ENCODE measurements at regions not wholly inside any gene's neighbourhood (a gene's known extent, or its start where the extent isn't known, plus 50 kb on each side); places are given as distances from the start of the nearest gene placed in this dataset.

- H3K9me3 Mint-ChIP-seq: no peaks in the 10 kb centered on the region
- DNase-seq: no peak
- H3K4me3 Mint-ChIP-seq: no peak overlapping the region
- peaks cover 4% of the 10 kb centered on the region for H3K27me3 Mint-ChIP-seq
- peaks cover 6% of the 10 kb centered on the region for H3K4me1 Mint-ChIP-seq
- CTCF ChIA-PET: no interaction called here
- H3K27ac Mint-ChIP-seq: no peak overlapping the region
- H3K36me3 Mint-ChIP-seq: no peaks in the 10 kb centered on the region
Observed at GRCh38 chr13:31949486-31949885, 82.1 kb upstream of the FRY start.

GRCh38 chr13:31950111-31950815 lies 81.3 kb upstream of the FRY start:
- Mint-ChIP-seq H3K27me3 (peaks cover 4% of the 10 kb centered on the region), H3K9me3 (no peaks in the 10 kb centered on the region), H3K36me3 (no peaks in the 10 kb centered on the region), H3K27ac (no peak overlapping the region), H3K4me1 (peaks cover 6% of the 10 kb centered on the region), H3K4me3 (no peak overlapping the region)
- CTCF ChIA-PET: no interaction called here
- no peak for DNase-seq

DNA sequence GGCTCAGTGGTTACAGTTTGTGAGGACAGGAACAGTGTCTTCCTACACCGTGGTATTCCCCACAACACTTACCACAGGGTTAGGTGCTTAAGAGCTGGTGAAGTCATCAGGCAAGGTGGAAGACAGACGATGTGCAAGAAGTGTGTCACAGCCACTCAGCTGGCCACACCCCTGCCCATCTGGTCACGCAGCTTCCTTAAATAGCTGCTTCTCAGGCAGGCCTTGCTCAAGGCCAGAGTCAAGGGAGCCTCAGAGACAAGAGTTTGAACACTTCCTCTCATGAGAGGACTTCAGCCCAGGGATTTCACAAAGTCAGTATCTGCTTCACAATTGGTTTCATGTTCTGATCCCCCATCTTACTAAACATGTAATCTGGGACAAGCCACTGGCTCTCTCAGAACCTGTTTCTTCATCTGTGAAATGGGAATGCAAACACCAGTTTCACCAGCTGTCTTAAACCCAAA lies 80.3 kb upstream of the FRY start:
- Mint-ChIP-seq H3K27me3 (peaks cover 4% of the 10 kb centered on the region), H3K4me1 (peaks cover 6% of the 10 kb centered on the region), H3K27ac (no peak overlapping the region), H3K9me3 (no peaks in the 10 kb centered on the region), H3K4me3 (no peak overlapping the region), H3K36me3 (no peaks in the 10 kb centered on the region)
- DNase-seq: no peak
- CTCF ChIA-PET: no interaction called here

DNA sequence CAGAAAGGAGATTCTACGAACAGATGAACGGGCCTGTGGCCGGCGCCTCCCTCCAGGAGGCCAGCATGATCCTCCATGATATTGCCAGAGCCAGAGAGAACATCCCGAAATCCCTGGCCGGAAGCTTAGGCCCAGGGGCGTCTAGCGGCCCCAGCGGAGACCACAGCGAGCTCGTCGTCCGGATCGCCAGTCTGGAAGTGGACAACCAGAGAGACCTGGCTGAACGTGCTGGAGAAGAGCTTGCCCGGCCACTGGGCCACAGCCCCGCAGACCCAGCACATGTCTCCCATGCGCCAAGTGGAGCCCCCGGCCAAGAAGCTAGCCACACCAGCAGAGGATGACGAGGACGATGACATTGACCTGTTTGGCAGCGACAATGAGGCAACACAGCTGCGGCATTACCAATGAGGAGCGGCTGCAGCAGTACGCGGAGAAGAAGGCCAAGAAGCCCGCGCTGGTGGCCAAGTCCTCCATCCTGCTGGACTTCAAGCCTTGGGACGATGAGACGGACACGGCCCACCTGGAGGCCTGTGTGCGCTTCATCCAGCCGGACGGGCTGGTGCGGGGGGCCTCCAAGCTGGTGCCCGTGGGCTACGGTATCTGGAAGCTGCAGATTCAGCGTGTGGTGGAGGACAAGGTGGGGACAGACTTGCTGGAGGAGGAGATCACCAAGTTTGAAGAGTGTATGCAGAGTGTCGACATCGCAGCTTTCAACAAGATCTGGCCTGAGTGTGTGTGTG lies 78.8 kb upstream of the FRY start:
- DNase-seq: no peak
- Mint-ChIP-seq H3K27me3 (peaks cover 8% of the 10 kb centered on the region), H3K27ac (no peak overlapping the region), H3K4me1 (peaks cover 6% of the 10 kb centered on the region), H3K4me3 (no peak overlapping the region), H3K9me3 (no peaks in the 10 kb centered on the region), H3K36me3 (no peaks in the 10 kb centered on the region)
- CTCF ChIA-PET: no interaction called here

- Mint-ChIP-seq H3K4me3 (no peak overlapping the region), H3K4me1 (peaks cover 6% of the 10 kb centered on the region), H3K36me3 (no peaks in the 10 kb centered on the region), H3K27ac (no peak overlapping the region), H3K27me3 (peaks cover 8% of the 10 kb centered on the region), H3K9me3 (no peaks in the 10 kb centered on the region)
- DNase-seq: no peak
- CTCF ChIA-PET: interaction anchor here (2.0 kb wide), 1 partner anchor 45 kb away, joined by 4 read pairs; no protein-coding TSS in a partner anchor
Observed at GRCh38 chr13:31955101-31955500, 76.5 kb upstream of the FRY start.

GRCh38 chr13:31955741-31956140 lies 75.8 kb upstream of the FRY start:
- Mint-ChIP-seq H3K36me3 (no peaks in the 10 kb centered on the region), H3K9me3 (no peaks in the 10 kb centered on the region), H3K27ac (no peak overlapping the region), H3K4me3 (no peak overlapping the region), H3K27me3 (peaks cover 9% of the 10 kb centered on the region), H3K4me1 (peaks cover 6% of the 10 kb centered on the region)
- CTCF ChIA-PET: no interaction called here
- no peak for DNase-seq

- no peak overlapping the region for H3K4me3 Mint-ChIP-seq
- no peak overlapping the region for H3K27ac Mint-ChIP-seq
- H3K9me3 Mint-ChIP-seq: no peaks in the 10 kb centered on the region
- CTCF ChIA-PET: no interaction called here
- no peak for DNase-seq
- peaks cover 18% of the 10 kb centered on the region for H3K27me3 Mint-ChIP-seq
- H3K4me1 Mint-ChIP-seq: no peaks in the 10 kb centered on the region
- H3K36me3 Mint-ChIP-seq: no peaks in the 10 kb centered on the region
Observed at GRCh38 chr13:31956980-31957644, 74.5 kb upstream of the FRY start.

GRCh38 chr13:31957772-31958171 lies 73.8 kb upstream of the FRY start:
- Mint-ChIP-seq H3K27me3 (peaks cover 19% of the 10 kb centered on the region), H3K36me3 (no peaks in the 10 kb centered on the region), H3K27ac (no peak overlapping the region), H3K4me1 (no peaks in the 10 kb centered on the region), H3K4me3 (no peak overlapping the region), H3K9me3 (no peaks in the 10 kb centered on the region)
- CTCF ChIA-PET: no interaction called here
- no peak for DNase-seq

DNA sequence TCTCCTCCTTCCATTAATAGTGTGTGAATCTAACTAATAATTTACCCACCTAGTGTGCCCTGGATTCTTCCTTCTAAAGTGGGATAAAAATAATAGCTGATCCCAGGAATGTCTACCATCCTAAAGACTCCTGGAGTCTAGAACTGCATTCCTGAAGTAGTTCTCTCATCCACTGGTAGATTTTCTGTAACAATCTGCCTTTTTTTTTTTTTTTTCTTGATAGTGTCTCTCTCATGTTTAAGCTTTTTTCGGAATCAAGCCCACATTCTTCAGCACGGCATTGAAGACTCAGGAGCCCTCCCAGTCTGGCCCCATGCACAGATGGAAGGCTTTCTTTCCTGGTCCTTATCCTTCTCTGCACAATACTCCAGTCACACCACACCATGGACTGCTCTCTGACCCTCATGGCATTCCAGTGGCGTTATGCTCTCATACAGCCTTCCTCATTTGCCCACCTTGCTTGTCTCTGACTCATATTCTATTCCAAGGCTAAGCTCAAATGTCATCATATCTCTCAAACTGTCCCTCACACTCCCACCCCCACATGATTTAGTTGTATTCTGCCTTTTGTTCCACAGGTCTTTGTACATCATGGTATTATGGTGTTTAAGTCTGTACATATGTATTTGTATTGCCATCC lies 68.7 kb upstream of the FRY start:
- CTCF ChIA-PET: interaction anchor here (0.5 to 0.6 kb wide), 2 partner anchors 62 to 1343 kb away, joined by 3 to 4 read pairs; no protein-coding TSS in a partner anchor
- DNase-seq: no peak

GRCh38 chr13:31963631-31964030 lies 67.9 kb upstream of the FRY start:
- Mint-ChIP-seq H3K4me1 (no peaks in the 10 kb centered on the region), H3K27me3 (peaks cover 14% of the 10 kb centered on the region), H3K9me3 (no peaks in the 10 kb centered on the region), H3K27ac (no peak overlapping the region), H3K4me3 (no peak overlapping the region), H3K36me3 (no peaks in the 10 kb centered on the region)
- CTCF ChIA-PET: no interaction called here
- DNase-seq: no peak

More for the DNA sequence above, 68.7 kb upstream of the FRY start:
- H3K9me3 Mint-ChIP-seq: no peaks in the 10 kb centered on the region
- no peak overlapping the region for H3K27ac Mint-ChIP-seq
- H3K27me3 Mint-ChIP-seq: peaks cover 14% of the 10 kb centered on the region
- no peaks in the 10 kb centered on the region for H3K4me1 Mint-ChIP-seq
- no peak overlapping the region for H3K4me3 Mint-ChIP-seq
- no peaks in the 10 kb centered on the region for H3K36me3 Mint-ChIP-seq

DNA sequence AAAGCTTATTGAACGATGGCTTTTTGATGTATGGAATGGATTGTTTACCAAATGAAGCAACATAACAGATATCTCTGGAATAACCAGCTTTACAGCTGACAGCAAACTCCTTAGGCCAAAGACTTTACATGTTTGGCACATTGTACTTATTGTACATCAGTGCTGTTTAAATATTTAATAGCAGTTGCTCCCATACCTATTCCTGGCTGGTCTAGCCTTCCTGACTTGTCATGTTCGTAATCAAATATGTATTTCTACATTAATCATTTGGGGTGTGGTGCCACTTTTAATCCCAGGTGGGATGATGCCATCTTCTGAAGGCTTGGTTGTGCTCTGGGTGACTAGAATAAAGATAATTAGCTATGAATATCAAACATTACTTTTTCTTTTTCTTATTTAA lies 67.4 kb upstream of the FRY start:
- H3K4me1 Mint-ChIP-seq: no peaks in the 10 kb centered on the region
- H3K4me3 Mint-ChIP-seq: no peak overlapping the region
- no peaks in the 10 kb centered on the region for H3K36me3 Mint-ChIP-seq
- H3K9me3 Mint-ChIP-seq: no peaks in the 10 kb centered on the region
- peaks cover 14% of the 10 kb centered on the region for H3K27me3 Mint-ChIP-seq
- H3K27ac Mint-ChIP-seq: no peak overlapping the region
- CTCF ChIA-PET: no interaction called here
- DNase-seq: no peak

DNA sequence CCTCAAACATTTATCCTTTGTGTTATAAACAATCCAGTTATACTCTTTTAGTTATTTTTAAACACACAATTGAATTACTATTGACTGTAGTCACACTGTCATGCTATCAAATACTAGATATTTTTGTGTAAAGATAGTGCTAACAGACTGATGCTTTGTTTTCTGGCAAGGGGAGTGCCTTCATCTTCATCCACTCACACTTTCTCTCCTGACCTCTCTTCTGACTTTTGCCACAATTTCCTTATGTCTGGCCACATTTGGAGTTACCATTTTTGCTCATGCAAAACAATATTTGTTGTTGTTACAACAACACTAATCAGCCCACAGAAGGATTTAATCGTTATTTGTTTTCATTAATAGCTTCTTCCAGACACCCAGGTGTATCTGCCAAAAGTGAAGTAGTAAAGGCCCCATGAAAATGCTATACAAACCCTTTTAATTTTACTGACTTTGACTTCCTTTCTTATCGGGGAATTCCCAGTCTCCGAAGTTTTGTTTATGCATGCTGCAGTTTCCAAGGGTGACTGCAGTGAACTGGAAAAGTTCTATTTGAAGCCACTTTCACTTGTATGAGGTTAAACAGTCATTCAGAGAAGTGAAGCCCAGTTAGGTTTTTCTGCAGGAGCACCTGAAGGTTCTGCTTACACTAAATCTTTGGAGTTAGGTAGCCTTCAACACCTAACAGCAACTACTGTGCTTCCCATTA lies 66.1 kb upstream of the FRY start:
- CTCF ChIA-PET: no interaction called here
- H3K9me3 Mint-ChIP-seq: no peaks in the 10 kb centered on the region
- H3K27ac Mint-ChIP-seq: no peak overlapping the region
- H3K4me1 Mint-ChIP-seq: no peaks in the 10 kb centered on the region
- H3K36me3 Mint-ChIP-seq: no peaks in the 10 kb centered on the region
- H3K4me3 Mint-ChIP-seq: no peak overlapping the region
- peaks cover 14% of the 10 kb centered on the region for H3K27me3 Mint-ChIP-seq
- no peak for DNase-seq

- Mint-ChIP-seq H3K36me3 (no peaks in the 10 kb centered on the region), H3K9me3 (no peaks in the 10 kb centered on the region), H3K4me1 (no peaks in the 10 kb centered on the region), H3K4me3 (no peak overlapping the region), H3K27ac (no peak overlapping the region), H3K27me3 (peaks cover 8% of the 10 kb centered on the region)
- CTCF ChIA-PET: interaction anchor here (0.6 kb wide), 1 partner anchor 57 kb away, joined by 3 read pairs; no protein-coding TSS in a partner anchor
- DNase-seq: no peak
Observed at GRCh38 chr13:31967155-31967554, 64.4 kb upstream of the FRY start.

GRCh38 chr13:31968473-31968872 lies 63.1 kb upstream of the FRY start:
- no peak overlapping the region for H3K4me3 Mint-ChIP-seq
- H3K36me3 Mint-ChIP-seq: no peaks in the 10 kb centered on the region
- no peak overlapping the region for H3K27ac Mint-ChIP-seq
- CTCF ChIA-PET: no interaction called here
- DNase-seq: no peak
- H3K9me3 Mint-ChIP-seq: no peaks in the 10 kb centered on the region
- no peaks in the 10 kb centered on the region for H3K4me1 Mint-ChIP-seq
- H3K27me3 Mint-ChIP-seq: peaks cover 4% of the 10 kb centered on the region
